ENCODE measurements at regions not wholly inside any gene's neighbourhood (a gene's known extent, or its start where the extent isn't known, plus 50 kb on each side); places are given as distances from the start of the nearest gene placed in this dataset.

DNA sequence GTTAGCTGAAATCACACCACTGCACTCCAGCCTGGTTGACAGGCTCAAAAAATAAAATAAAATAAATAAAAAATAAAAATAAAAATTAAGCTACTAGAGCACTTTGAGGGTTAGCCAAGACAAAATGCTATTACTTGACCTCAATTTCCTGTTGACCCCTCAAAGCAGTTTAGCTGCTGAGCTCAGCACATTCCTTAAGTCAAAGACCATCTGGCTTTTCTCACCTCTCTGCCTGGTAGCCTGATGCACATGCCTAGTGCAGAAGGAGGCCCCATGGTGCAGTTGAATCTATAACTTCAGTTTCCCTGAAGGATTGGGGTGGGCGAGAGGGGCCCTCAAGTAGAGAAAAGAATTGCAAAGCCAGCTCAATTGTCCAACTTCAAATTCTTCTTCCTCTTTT is 211.1 kb upstream of the GALNT17 start (continued):
- TF ChIP-seq, protein P1, sequence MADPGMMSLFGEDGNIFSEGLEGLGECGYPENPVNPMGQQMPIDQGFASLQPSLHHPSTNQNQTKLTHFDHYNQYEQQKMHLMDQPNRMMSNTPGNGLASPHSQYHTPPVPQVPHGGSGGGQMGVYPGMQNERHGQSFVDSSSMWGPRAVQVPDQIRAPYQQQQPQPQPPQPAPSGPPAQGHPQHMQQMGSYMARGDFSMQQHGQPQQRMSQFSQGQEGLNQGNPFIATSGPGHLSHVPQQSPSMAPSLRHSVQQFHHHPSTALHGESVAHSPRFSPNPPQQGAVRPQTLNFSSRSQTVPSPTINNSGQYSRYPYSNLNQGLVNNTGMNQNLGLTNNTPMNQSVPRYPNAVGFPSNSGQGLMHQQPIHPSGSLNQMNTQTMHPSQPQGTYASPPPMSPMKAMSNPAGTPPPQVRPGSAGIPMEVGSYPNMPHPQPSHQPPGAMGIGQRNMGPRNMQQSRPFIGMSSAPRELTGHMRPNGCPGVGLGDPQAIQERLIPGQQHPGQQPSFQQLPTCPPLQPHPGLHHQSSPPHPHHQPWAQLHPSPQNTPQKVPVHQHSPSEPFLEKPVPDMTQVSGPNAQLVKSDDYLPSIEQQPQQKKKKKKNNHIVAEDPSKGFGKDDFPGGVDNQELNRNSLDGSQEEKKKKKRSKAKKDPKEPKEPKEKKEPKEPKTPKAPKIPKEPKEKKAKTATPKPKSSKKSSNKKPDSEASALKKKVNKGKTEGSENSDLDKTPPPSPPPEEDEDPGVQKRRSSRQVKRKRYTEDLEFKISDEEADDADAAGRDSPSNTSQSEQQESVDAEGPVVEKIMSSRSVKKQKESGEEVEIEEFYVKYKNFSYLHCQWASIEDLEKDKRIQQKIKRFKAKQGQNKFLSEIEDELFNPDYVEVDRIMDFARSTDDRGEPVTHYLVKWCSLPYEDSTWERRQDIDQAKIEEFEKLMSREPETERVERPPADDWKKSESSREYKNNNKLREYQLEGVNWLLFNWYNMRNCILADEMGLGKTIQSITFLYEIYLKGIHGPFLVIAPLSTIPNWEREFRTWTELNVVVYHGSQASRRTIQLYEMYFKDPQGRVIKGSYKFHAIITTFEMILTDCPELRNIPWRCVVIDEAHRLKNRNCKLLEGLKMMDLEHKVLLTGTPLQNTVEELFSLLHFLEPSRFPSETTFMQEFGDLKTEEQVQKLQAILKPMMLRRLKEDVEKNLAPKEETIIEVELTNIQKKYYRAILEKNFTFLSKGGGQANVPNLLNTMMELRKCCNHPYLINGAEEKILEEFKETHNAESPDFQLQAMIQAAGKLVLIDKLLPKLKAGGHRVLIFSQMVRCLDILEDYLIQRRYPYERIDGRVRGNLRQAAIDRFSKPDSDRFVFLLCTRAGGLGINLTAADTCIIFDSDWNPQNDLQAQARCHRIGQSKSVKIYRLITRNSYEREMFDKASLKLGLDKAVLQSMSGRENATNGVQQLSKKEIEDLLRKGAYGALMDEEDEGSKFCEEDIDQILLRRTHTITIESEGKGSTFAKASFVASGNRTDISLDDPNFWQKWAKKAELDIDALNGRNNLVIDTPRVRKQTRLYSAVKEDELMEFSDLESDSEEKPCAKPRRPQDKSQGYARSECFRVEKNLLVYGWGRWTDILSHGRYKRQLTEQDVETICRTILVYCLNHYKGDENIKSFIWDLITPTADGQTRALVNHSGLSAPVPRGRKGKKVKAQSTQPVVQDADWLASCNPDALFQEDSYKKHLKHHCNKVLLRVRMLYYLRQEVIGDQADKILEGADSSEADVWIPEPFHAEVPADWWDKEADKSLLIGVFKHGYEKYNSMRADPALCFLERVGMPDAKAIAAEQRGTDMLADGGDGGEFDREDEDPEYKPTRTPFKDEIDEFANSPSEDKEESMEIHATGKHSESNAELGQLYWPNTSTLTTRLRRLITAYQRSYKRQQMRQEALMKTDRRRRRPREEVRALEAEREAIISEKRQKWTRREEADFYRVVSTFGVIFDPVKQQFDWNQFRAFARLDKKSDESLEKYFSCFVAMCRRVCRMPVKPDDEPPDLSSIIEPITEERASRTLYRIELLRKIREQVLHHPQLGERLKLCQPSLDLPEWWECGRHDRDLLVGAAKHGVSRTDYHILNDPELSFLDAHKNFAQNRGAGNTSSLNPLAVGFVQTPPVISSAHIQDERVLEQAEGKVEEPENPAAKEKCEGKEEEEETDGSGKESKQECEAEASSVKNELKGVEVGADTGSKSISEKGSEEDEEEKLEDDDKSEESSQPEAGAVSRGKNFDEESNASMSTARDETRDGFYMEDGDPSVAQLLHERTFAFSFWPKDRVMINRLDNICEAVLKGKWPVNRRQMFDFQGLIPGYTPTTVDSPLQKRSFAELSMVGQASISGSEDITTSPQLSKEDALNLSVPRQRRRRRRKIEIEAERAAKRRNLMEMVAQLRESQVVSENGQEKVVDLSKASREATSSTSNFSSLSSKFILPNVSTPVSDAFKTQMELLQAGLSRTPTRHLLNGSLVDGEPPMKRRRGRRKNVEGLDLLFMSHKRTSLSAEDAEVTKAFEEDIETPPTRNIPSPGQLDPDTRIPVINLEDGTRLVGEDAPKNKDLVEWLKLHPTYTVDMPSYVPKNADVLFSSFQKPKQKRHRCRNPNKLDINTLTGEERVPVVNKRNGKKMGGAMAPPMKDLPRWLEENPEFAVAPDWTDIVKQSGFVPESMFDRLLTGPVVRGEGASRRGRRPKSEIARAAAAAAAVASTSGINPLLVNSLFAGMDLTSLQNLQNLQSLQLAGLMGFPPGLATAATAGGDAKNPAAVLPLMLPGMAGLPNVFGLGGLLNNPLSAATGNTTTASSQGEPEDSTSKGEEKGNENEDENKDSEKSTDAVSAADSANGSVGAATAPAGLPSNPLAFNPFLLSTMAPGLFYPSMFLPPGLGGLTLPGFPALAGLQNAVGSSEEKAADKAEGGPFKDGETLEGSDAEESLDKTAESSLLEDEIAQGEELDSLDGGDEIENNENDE (IDR thresholded peaks at IDR 0.05; ENCODE audit: insufficient replicate concordance, low read length): no peak
- peak; percentile 35; the same call in 1 of the 2 replicates for TF ChIP-seq E2F6 (IDR thresholded peaks at IDR 0.05)
- no peak for TF ChIP-seq EGR1 (IDR thresholded peaks at IDR 0.05; ENCODE audit: borderline replicate concordance, low read depth, low read length)

All from H1 (cell line).